OCI-LY3 (cell line): ENCODE measurements at regions not wholly inside any gene's neighbourhood (a gene's known extent, or its start where the extent isn't known, plus 50 kb on each side); places are given as distances from the start of the nearest gene placed in this dataset.

Experiments used
- H2AFZ ChIP-seq: fragments of 200-600, 300-600 bp; shearing (Covaris generic); 2 replicates; pipeline ENCODE4 v1.6.0; 2014; ENCODE audit warnings: antibody characterized with exemption, low read depth, low read length
- H3K27ac ChIP-seq: fragments of 200-600, 300-600 bp; sonication (generic); 2 replicates; pipeline ENCODE4 v1.5.1; 2014; ENCODE audit warnings: mild to moderate bottlenecking, low read length, moderate library complexity, mixed read lengths
- H3K27me3 ChIP-seq: fragments of 200-600, 300-600 bp; sonication (generic); 2 replicates; pipeline ENCODE4 v1.6.1; 2014; ENCODE audit warnings: low read depth, low read length, mixed read lengths
- H3K36me3 ChIP-seq: fragments of 200-600, 300-600 bp; sonication (generic); replicated peaks from 2 replicates; pipeline ENCODE3; 2014; ENCODE audit warnings: low read depth, low read length, mixed read lengths
- H3K4me1 ChIP-seq: fragments of 300-600, 200-600 bp; sonication (generic); 2 replicates; pipeline ENCODE4 v1.6.1; 2014; ENCODE audit warnings: low read length, mixed read lengths
- H3K4me2 ChIP-seq: fragments of 200-600, 300-600 bp; sonication (generic); 2 replicates; pipeline ENCODE4 v1.6.1; 2014; ENCODE audit warnings: low read length, mixed read lengths
- H3K4me3 ChIP-seq: fragments of 300-600, 200-600 bp; sonication (generic); 2 replicates; pipeline ENCODE4 v1.5.1; 2014; ENCODE audit warnings: antibody characterized with exemption, mild to moderate bottlenecking, low read length, moderate library complexity
- H3K79me2 ChIP-seq: fragments of 300-600, 200-600 bp; shearing (Covaris generic); 2 replicates; pipeline ENCODE4 v1.6.1; 2014; ENCODE audit warnings: mild to moderate bottlenecking, low read length, mixed read lengths
- H3K9ac ChIP-seq: fragments of 300-600, 200-600 bp; shearing (Covaris generic); 2 replicates; pipeline ENCODE4 v1.6.0; 2014; ENCODE audit warnings: mild to moderate bottlenecking, low read length, moderate library complexity
- H3K9me3 ChIP-seq: fragments of 200-600, 300-600 bp; shearing (Covaris generic); 2 replicates; pipeline ENCODE4 v1.6.1; 2014; ENCODE audit warnings: low read length, mixed read lengths; ENCODE audit not compliant: insufficient read depth
- H4K20me1 ChIP-seq: fragments of 200-600, 300-600 bp; sonication (generic); 2 replicates; pipeline ENCODE4 v1.6.1; 2016; ENCODE audit warnings: low read length, mixed read lengths; ENCODE audit not compliant: insufficient read depth
- EZH2phosphoT487 ChIP-seq: fragments of 200-600 bp; shearing (Covaris generic); IDR thresholded peaks from 2 replicates; pipeline ENCODE4 v1.6.1; 2018; ENCODE audit warnings: antibody characterized with exemption, mixed run types, low read depth
- TF ChIP-seq, protein P1 (sequence below): fragments of 200-600, 300-600 bp; sonication (generic); IDR thresholded peaks from 2 replicates; pipeline ENCODE4 v1.5.1; 2014; ENCODE audit warnings: antibody characterized with exemption, low read length, low read depth

DNA sequence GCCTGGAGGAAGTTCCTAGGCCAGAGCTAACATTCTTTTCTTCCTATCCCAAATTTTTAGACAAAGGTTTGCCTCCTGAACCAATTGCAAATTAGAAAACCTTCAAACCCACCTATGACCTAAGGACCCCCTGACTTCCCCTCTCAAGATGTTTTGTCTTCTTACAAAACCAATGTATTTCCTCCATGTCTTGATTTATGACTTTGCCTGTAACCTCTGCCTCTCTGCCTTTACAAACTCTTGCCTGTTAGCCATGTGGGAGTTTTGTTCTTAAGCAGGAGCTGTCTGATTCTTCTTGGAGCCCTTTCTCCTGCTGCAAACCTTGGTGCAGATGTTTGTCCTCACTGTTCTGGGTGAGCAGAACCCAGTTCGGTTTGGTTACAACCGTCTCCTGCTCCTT lies 222.3 kb upstream of the BOD1L1 start:
- no peak for TF ChIP-seq EZH2phosphoT487
- TF ChIP-seq, protein P1, sequence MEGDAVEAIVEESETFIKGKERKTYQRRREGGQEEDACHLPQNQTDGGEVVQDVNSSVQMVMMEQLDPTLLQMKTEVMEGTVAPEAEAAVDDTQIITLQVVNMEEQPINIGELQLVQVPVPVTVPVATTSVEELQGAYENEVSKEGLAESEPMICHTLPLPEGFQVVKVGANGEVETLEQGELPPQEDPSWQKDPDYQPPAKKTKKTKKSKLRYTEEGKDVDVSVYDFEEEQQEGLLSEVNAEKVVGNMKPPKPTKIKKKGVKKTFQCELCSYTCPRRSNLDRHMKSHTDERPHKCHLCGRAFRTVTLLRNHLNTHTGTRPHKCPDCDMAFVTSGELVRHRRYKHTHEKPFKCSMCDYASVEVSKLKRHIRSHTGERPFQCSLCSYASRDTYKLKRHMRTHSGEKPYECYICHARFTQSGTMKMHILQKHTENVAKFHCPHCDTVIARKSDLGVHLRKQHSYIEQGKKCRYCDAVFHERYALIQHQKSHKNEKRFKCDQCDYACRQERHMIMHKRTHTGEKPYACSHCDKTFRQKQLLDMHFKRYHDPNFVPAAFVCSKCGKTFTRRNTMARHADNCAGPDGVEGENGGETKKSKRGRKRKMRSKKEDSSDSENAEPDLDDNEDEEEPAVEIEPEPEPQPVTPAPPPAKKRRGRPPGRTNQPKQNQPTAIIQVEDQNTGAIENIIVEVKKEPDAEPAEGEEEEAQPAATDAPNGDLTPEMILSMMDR = no peak
- no peak overlapping the region for H3K4me2 ChIP-seq
- H3K9ac ChIP-seq = no peak overlapping the region
- no peaks in the 10 kb centered on the region for H4K20me1 ChIP-seq
- no peaks in the 10 kb centered on the region for H3K27me3 ChIP-seq
- no peaks in the 10 kb centered on the region for H3K79me2 ChIP-seq
- no peak overlapping the region for H2AFZ ChIP-seq
- no peak overlapping the region for H3K27ac ChIP-seq
- no peaks in the 10 kb centered on the region for H3K36me3 ChIP-seq
- H3K4me1 ChIP-seq = no peaks in the 10 kb centered on the region
- no peak overlapping the region for H3K4me3 ChIP-seq
- no peaks in the 10 kb centered on the region for H3K9me3 ChIP-seq

DNA sequence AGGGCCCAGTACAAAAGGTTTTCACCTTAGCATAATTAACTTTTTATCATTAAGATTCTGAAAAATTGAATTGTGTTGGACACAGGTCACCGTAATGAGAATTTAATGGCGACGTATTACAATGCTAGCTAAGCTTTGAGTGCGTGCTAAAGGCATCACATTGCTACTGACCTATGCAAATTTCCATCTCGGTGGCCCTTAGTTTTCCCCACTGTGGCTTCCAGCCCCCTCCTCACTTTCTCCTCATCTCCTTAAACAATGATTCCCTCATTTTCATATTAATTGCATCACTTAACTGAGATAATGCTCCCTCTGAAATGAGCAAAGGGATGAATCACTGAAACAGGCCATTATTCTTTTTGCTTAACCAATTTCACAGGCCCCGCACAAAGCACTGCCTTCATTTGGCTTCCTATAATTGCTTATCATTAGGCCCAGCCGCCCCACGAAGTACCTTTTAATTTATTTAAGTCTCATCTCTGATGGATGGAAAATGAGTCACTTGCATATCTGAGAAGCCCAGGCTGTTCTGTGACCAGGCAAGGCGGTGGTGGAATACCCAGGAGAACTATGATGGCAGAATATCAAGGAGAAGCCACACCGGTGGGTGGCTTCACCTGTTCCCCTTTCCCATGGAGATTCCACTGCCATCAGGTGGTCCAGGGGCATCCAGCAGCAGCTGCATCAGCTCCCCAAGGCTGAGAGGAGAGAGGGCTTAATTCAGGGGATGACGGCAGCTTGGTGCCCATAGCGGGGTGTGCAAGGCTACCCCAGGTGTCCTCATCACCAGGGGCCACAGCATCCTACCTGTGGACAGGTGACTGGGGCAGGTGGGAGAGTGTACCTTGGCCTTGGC lies 223.8 kb upstream of the BOD1L1 start:
- no peaks in the 10 kb centered on the region for H3K79me2 ChIP-seq
- H3K4me1 ChIP-seq = no peaks in the 10 kb centered on the region
- H3K9ac ChIP-seq = no peak overlapping the region
- no peaks in the 10 kb centered on the region for H4K20me1 ChIP-seq
- no peak for TF ChIP-seq EZH2phosphoT487
- TF ChIP-seq, protein P1 = no peak
- H3K27ac ChIP-seq = no peak overlapping the region
- no peak overlapping the region for H3K4me2 ChIP-seq
- no peak overlapping the region for H3K4me3 ChIP-seq
- H2AFZ ChIP-seq = no peak overlapping the region
- H3K36me3 ChIP-seq = no peaks in the 10 kb centered on the region
- no peaks in the 10 kb centered on the region for H3K27me3 ChIP-seq
- no peaks in the 10 kb centered on the region for H3K9me3 ChIP-seq

GRCh38 chr4:13852411-13852810 lies 224.9 kb upstream of the BOD1L1 start:
- H3K27me3 ChIP-seq = no peaks in the 10 kb centered on the region
- no peaks in the 10 kb centered on the region for H3K36me3 ChIP-seq
- H3K27ac ChIP-seq = no peak overlapping the region
- H3K4me2 ChIP-seq = no peak overlapping the region
- no peaks in the 10 kb centered on the region for H4K20me1 ChIP-seq
- H3K9me3 ChIP-seq = no peaks in the 10 kb centered on the region
- H3K79me2 ChIP-seq = no peaks in the 10 kb centered on the region
- H2AFZ ChIP-seq = no peak overlapping the region
- no peaks in the 10 kb centered on the region for H3K4me1 ChIP-seq
- TF ChIP-seq, protein P1 = no peak
- TF ChIP-seq EZH2phosphoT487 = no peak
- no peak overlapping the region for H3K9ac ChIP-seq
- no peak overlapping the region for H3K4me3 ChIP-seq

DNA sequence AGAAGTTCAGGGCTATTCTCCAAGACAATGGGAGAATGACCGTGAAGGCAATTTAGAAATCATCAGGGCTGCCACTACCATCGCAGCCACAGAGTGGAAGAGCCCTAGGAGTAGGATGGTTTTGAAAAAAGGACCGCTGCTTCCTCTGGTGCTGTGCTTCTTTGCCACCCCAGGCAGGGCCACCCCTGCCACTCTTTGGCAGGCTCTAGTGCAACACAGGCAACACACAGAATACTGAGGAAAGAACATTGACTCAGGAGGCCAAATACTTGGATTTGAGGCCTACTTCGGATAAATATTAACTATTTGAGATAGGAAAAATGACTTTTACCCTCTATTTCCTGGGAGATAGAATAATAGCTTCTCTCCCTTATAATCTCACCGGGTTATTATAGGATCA lies 228.9 kb upstream of the BOD1L1 start:
- Histone ChIP-seq H3K9ac (no peak overlapping the region), H3K79me2 (no peaks in the 10 kb centered on the region), H3K27ac (no peak overlapping the region), H3K4me1 (no peaks in the 10 kb centered on the region), H4K20me1 (no peaks in the 10 kb centered on the region), H3K4me2 (no peak overlapping the region), H3K36me3 (no peaks in the 10 kb centered on the region), H2AFZ (no peak overlapping the region), H3K27me3 (no peaks in the 10 kb centered on the region), H3K4me3 (no peak overlapping the region), H3K9me3 (no peaks in the 10 kb centered on the region)
- TF ChIP-seq, protein P1 = no peak
- TF ChIP-seq EZH2phosphoT487 = no peak
